GM21528 (cell line): ENCODE measurements at regions not wholly inside any gene's neighbourhood (a gene's known extent, or its start where the extent isn't known, plus 50 kb on each side); places are given as distances from the start of the nearest gene placed in this dataset.
"Not testable (repeated sequence)": the region's sequence is repeated elsewhere in the genome, so short reads cannot be mapped to it uniquely, and the experiment has no call there.

Experiments used
- ATAC-seq: cut with Tn5 transposase; IDR thresholded peaks from one replicate; pipeline ENCODE4 v1.9.1; 2021; ENCODE audit warnings: mild to moderate bottlenecking, moderate library complexity; ENCODE audit not compliant: unreplicated experiment, low FRiP score

DNA sequence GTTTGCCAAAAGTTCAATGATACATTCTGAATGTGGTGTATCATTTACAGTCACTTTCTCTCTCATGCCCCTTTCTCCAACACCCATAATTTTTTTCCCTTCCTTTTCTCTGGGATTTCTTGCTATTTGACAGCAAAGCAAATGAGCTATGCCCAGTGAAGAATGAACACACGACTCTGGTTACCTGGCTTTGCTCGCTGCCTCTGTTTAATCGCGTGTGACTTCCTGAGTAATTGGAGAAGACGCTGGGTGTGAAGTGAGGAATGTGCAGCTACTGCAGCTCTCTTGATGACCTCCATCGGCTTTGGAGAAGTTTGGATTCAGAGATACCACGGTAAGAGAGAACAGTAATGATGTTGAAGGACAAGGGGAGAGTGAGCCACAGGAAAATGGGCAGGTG, 651.8 kb downstream of the KIF4B start:
- ATAC-seq, result no peak

DNA sequence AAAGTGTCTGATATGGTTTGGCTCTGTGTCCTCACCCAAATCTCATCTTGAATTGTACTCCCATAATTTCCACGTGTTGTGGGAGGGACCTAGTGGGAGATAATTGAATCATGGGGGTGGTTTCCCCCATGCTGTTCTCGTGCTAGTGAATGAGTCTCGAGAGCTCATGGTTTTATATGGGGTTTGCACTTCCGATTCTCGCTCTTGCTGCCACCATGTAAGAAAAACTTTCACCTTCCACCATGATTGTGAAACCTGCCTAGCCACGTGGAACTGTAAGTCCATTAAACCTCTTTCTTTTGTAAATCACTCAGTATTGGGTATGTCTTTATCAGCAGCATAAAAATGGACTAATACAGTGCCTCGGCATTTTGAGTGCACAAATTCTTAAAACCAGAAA, 655.0 kb upstream of the SGCD start:
- ATAC-seq, result not testable (repeated sequence)

DNA sequence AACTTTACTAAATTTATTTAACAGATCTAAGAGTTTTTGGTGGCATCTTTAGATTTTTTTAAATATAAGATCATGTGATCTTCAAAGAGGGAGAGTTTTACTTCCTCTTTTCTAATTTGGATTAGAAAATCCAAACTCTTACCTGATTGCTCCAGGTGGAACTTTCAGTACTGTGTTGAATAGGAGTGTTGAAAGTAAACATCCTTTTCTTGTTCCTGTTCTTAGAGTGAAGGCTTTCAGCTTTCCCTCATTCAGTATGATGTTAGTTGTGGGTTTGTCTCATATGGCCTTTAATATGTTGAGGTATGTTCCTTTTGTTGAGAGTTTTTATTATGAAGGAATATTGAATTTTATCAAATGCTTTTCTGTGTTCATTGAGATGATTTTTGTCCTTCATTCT, 650.0 kb upstream of the SGCD start:
- ATAC-seq, result no peak

DNA sequence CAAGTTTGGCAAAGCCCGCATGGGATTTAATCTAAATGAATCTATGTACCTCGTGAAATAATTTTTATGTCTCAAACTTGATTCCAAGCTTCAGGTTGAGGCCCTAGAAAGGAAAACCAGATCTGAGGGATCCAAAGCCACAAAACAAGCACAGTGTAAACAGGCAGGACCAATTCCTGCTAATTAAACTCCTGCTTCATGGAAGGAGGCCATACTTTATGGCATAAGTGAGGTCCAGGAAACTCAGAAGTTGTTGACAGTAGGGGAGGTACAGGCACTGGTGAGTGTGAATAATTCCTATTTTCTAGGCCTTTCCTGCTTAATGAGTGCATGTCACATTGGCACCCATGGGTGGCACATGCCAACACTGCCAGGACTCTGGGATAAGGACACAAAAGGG, 648.6 kb upstream of the SGCD start:
- no peak for ATAC-seq

DNA sequence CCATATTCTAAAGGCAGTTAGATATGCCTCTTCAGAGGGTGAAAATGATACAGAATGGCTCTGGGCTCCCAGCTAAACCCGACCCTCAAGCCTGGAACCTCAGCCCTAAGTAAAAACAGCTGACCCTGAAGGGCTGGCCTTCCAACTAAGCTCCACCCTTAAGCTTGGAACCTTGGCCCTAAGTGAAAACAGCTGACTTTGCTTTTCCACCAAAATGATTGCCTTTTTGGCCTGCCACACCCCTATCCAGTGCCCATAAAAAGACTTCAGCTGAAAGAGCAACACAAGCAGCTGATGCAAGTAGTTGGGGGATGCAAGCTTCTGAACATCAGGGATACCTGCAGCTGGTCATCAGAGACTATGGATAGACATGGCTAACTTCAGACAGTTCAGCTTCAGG, 647.4 kb upstream of the SGCD start:
- ATAC-seq, result no peak

DNA sequence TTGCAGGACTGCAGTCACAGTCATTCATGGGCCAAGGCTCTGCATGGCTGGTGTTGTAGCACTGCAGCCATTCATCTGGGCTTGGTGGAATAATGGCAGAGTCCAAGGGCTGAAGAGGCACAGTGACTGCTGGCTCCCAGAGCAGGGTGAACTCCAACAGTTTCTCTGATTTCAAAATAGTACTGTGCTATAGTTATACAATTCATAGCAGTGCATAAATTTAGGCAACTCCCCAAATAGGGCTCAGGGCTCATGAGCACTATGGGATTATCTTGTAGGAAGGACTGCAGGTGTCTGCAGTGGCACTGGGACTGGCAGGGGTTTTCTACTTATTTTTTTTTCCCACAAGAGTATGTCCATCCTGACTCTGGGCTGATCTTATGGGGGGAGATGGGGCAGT, 642.5 kb upstream of the SGCD start:
- ATAC-seq, result no peak

DNA sequence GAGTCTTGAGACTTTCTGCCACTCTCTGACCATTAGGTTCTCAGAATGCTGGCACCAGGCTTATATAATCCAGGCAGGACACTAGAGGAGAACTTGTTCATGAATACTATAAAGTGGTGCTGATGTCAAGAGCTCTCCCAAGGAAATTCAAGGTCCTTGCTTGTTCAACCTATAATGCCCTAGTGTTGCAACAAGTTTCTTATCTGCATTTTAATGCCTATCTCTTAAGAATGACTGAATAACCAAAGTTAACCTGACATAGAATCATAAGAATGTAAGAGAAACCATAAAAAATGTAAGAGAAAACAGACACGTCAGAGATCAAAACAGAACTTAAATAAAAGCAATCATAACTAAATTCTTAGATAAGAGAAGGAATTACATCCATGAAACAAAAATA, 640.8 kb upstream of the SGCD start:
- no peak for ATAC-seq

DNA sequence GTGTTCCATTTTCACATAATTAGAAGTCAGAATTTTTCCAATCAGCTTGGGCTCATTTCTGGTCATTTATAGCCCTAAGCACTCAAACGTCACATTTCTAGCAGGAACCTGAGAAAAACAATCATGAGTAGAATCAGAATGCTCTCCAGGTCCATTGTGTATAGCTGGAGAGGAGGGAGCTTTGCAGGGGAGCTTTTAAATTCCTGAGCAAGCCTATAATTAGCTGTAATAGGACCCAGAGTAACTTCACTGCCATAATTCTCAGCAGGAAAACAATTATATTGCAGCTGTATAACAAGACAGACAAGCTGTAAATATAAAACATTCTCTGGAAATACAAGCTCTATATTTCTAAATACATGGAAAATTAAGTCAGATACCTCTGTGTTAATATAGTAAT, 637.6 kb upstream of the SGCD start:
- no peak for ATAC-seq

DNA sequence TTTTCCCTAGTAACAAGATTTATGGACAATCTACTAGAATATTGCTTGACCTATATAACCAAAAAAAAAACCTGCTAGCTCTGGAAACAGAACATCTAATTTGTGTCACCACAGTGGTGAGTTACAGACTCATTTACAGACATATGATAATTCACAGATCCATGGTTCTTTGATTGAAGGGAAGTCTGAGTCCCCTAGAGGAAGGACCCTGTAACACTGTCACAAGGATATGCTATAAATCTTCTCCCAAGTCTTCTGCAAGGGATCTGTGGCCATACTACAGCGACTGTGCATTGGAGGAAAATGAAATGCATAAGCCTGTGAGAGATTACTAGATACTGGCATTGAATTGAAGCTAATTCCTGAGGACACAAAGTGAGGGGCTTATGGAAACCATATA, 630.6 kb upstream of the SGCD start:
- no peak for ATAC-seq

DNA sequence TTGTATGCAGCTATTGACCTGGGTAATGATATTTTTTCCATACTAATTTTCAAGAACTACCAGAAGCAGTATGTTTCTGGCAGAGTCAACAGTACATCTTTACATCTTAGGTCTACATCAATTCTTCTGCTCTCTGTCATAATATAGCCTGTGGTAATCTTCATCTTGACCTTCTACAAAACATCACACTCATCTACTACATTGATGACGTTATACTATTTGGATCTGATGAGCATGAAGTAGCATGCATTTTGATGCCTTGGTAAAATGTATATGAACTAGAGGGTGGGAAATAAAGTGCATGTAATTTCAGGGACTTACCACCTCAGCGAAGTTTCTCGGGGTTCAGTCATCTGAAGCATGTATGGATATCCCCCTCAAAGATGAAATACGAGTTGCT, 629.7 kb upstream of the SGCD start:
- ATAC-seq, result no peak

DNA sequence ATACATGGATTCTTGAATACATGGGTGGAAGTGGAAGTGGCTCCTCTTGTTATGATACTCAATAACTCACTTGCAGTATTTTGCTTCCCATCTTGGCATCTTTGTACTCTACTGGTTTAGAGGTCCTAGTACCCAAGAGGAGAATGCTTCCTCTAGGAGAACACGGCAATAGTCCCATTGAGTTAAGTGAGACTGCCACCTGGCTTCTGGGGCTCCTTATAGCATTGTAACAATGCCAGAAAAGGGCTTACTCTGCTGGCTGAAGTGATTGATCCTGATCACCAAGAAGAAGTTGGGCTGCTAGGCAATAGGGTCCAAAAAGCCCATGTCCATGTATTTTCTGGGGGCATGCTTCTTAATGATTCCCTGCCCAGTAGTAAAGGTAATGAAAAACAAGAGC, 627.6 kb upstream of the SGCD start:
- no peak for ATAC-seq

DNA sequence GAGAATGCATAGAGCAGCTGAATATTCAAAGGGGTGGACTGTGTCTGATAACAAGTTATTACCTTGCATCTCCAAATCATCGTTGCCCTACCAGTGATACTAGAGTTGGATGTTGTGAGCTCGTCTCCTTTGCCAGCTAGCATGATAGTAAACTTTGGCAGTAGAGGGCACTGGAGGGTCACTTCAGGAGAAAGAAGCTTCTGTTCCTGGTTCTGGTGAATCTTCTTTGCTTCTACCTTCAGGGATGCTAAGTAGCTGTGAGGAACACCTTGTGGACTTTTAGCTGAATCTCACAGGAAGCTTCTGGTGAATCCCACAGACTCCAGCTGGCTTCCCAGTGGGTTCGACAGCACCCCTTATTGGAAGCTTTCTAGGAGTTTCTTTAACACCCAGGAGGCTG, 626.6 kb upstream of the SGCD start:
- ATAC-seq, result no peak

DNA sequence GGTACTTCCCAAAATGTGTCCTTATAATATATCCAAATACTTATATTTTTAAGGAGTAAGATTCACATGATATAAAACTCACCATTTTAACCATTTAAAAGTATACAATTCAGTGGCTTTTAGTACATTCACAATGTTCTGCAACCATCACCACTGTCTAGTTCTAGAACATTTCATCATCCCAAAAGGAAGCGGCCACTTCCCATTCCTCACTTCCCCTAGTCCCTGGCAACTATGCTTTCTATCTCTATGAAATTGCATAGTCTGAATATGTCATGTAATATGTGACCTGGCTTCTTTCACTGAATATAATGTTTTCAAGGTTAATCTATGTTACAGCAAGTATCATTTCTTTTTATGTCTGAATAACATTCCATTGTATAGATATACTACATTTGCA, 615.1 kb upstream of the SGCD start:
- ATAC-seq, result no peak

DNA sequence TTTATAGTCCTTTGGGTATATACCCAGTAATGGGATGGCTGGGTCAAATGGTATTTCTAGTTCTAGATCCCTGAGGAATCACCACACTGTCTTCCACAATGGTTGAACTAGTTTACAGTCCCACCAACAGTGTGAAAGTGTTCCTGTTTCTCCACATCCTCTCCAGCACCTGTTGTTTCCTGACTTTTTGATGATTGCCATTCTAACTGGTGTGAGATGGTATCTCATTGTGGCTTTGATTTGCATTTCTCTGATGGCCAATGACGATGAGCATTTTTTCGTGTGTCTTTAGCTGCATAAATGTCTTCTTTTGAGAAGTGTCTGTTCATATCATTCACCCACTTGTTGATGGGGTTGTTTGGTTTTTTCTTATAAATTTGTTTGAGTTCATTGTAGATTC, 612.5 kb upstream of the SGCD start:
- not testable (repeated sequence) for ATAC-seq

DNA sequence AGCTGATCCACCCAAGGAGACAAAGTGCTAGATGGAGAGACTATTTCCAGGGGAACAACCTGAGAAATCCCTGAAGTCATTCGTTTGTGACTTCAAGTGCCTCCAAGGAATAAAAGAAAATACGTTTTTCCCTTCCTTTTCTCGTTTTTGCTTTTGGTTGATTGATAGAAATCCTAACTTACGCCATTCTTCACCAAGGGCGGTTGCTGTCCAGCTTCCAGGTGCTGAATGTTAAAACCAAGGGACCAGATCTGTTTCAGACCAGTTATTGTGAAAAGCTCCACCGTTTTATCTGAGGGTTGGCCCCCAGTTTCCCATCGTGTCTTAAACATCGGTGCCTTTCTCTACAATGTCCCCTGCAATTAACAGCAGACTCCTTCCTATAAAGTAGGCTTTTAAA, 600.7 kb upstream of the SGCD start:
- no peak for ATAC-seq

DNA sequence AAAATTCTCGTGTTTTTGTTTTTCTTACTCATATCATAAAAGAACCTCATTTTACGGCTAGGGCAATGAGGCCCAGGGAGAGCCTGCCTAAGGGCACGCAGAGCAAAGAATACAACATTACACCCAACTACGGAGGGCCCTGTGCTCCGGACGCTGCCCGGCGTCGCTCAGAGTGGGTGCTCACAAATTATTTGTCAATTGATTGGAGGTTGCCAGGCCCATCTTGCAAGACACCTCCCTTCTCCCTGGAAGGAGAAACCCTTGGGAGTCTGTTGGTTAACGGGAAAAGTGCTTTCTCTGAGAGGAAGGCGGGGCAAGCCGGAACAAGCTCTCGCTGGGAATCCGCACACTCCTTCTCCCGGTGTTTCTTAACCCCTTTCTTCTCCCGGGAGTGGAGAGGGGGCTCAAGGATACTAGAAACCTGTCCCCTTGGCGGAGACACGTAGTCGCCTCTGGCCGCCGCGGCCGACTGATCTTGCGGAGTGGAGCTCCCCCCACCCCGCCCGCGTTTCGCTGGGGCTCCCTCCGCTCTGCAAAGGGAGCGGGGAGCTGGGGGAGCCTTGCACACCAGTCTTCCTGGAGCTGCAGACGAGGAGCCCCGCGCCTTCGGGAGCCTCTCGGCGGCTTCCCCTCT, 599.3 kb upstream of the SGCD start:
- no peak for ATAC-seq

DNA sequence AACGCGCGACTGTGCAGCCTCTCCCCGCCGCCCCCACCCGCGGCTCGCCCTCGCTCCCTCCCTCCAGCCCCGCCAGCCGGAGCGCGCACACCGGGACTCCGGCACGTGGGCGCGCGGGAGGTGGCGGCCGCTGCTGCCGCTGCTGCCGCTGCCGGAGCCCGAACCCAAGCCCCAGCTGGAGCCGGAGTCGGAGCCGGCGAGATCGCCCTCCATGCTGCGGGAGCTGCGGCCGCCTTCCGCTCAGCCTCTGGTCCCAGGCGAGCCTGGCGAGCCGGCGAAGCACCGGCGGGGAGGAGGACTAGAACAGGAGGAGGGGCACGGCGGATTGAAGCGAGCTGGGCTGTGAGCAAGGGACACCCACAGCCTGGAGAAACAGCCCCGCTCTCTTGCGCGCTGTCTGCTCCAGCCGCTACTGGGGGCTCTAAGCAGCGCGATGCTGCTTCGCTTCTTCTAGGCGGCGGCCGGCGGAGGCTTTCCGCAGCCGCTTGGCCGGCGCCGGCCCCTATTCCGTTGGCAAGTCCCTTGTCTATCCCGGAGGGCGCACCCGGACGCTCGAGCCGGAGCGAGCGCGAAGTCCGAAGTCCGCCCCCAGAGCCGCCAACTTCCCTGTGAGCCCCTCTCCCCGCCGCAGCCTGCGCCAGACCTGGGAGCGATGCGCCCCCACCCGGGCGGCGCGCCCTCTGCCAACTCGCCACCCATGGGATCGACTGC, 598.7 kb upstream of the SGCD start:
- no peak for ATAC-seq

DNA sequence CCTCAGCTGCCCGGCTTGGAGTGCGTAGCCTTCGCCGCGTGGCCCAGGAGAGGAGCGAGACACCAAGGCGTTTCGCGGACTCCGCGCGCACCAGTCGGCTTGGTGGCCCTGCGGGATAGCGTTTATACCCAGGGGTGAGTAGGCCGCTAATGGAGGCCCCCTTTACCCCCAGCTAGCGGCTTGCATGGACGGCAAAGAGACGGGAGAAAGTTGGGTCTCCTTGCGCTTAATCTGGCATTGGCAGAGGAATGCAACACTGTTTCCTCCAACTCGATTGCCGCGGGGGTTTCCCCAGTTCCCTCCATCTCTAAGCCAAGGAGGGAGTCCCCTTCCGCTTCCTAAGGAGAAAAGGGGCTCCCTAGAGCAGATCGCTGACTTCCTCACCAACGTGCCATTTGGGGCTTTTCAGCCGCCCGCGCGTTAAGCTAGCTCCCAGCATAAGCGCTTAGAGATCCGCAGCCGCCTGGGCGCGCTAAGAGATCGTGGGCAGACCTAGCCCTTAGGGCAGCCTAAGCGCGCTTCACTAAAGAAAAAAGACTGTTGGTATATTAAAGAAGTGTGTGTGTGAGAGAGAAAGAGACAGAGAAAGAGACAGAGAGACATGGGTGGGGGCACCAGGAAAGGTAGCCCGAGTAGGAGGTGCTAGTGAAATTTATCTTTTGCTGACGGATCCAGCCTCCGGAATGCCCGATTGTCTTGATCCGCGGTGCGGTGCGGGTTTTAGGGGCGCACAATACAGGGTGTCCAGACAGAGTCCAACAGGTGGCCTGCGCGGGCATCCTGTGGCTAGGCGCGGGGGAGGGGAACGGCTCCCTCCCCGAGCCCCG, 597.9 kb upstream of the SGCD start:
- ATAC-seq, result no peak

DNA sequence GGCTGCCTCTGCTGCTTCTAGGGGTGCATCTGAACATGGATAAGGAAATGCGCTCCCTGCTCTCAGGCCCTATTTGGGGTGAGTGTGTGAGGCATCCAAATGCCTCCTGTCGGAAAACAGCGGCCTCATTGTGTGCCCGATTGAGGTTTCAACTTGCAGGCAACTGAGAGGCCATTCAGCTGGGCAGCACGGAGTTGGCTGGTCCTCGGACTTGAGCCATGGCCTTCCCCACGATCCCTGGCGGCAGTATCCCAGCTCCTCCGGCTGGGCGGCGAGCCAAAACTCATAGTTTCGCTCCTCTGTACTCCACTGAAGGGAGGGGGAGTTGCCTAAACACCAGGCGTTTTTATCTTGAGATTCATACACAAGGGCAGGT, 597.3 kb upstream of the SGCD start:
- no peak for ATAC-seq

DNA sequence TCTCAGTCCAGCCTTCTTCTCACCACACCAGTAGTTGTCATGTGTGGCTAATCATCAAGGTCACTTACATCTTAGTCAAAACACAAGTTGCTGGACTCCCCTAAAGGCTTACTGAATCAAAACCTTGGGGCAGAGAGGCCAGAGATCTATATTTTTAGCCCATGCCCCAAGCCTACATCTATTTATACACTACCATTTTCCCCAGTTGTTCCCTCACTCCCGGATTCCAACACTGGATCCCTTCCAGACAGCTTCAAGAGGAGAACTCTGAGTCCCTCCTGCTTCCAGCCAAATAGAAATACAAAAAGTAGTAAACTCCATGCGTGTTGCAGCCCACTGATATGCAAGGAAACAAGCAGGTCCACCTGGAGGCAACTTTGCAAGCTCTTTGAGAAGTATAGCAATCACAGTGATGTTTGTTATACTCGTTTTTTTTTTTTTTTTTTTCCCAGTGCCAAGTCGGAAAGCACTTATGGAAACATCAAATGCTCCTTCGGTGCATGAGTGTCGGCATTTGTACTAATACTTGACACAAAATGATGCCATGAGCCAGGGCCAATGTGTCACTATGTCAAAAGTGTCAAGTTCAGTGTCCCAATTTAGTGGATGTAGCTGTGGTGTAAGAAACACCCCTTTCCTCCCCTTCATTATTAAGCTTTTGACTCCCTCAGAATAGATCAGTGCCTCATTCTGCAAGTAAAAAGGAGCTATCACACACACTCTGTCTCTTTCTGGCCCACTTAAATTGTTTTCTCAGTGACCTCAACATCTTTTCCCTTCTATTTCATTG, 594.2 kb upstream of the SGCD start:
- ATAC-seq, result no peak

DNA sequence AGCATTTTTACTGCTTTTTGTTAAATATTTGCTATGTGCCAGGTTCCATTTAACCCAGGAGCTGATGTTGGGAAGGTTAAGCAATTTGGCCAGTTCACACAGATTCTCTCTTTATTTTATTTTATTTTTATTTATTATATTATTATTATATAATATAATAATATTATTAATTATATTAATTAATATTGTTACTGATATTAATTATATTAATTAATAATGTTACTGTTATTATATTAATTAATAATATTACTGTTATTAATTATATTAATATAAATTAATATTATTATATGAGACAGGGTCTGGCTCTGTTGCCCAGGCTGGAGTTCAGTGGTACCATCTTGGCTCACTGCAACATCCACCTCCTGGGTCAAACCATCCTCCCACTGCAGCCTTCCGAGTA, 593.0 kb upstream of the SGCD start:
- ATAC-seq, result no peak
